Neural progenitor cell (in vitro differentiated cells): ENCODE measurements at regions not wholly inside any gene's neighbourhood (a gene's known extent, or its start where the extent isn't known, plus 50 kb on each side); places are given as distances from the start of the nearest gene placed in this dataset.

ENCODE experiments used
- EZH2phosphoT487 ChIP-seq: fragments of 200-600 bp; sonication (generic); IDR thresholded peaks from 2 replicates; pipeline ENCODE4 v1.6.1; 2017; ENCODE audit warnings: antibody characterized with exemption
- TF ChIP-seq, protein P1 (sequence below): fragments of 200-600 bp; sonication (generic); IDR thresholded peaks from 2 replicates; pipeline ENCODE4 v1.5.1; 2017; ENCODE audit warnings: antibody characterized with exemption, mild to moderate bottlenecking

- TF ChIP-seq, protein P1, sequence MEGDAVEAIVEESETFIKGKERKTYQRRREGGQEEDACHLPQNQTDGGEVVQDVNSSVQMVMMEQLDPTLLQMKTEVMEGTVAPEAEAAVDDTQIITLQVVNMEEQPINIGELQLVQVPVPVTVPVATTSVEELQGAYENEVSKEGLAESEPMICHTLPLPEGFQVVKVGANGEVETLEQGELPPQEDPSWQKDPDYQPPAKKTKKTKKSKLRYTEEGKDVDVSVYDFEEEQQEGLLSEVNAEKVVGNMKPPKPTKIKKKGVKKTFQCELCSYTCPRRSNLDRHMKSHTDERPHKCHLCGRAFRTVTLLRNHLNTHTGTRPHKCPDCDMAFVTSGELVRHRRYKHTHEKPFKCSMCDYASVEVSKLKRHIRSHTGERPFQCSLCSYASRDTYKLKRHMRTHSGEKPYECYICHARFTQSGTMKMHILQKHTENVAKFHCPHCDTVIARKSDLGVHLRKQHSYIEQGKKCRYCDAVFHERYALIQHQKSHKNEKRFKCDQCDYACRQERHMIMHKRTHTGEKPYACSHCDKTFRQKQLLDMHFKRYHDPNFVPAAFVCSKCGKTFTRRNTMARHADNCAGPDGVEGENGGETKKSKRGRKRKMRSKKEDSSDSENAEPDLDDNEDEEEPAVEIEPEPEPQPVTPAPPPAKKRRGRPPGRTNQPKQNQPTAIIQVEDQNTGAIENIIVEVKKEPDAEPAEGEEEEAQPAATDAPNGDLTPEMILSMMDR, result no peak
- no peak for TF ChIP-seq EZH2phosphoT487
These were observed 450.8 kb downstream of the HAPSTR1 start for GRCh38 chr16:9542165-9542755.
